WERI-Rb-1 (cell line): ENCODE measurements at regions not wholly inside any gene's neighbourhood (a gene's known extent, or its start where the extent isn't known, plus 50 kb on each side); places are given as distances from the start of the nearest gene placed in this dataset.

ENCODE experiments used
- DNase-seq: peaks from one replicate; pipeline ENCODE4 v3.0.0-alpha.2; 2020
- H3K27ac ChIP-seq: fragments of 250-450 bp; sonication (Bioruptor Pico); 2 replicates; pipeline ENCODE4 v1.5.1; 2020; ENCODE audit warnings: mild to moderate bottlenecking, moderate library complexity
- H3K27me3 ChIP-seq: fragments of 250-450 bp; sonication (Bioruptor Pico); 2 replicates; pipeline ENCODE4 v1.5.1; 2021; ENCODE audit warnings: mild to moderate bottlenecking, low read depth, moderate library complexity; ENCODE audit not compliant: insufficient read depth, severe bottlenecking
- H3K36me3 ChIP-seq: fragments of 250-450 bp; sonication (Bioruptor Pico); 2 replicates; pipeline ENCODE4 v1.5.1; 2020; ENCODE audit warnings: mild to moderate bottlenecking, moderate library complexity
- H3K4me3 ChIP-seq: 2 replicates; pipeline ENCODE4 v1.5.1; 2011; ENCODE audit warnings: low read depth, mild to moderate bottlenecking, control low read depth, low read length
- H3K9me3 ChIP-seq: fragments of 250-450 bp; sonication (Bioruptor Pico); 2 replicates; pipeline ENCODE4 v1.5.1; 2021; ENCODE audit warnings: mild to moderate bottlenecking, moderate library complexity; ENCODE audit not compliant: severe bottlenecking
- CTCF ChIP-seq: IDR thresholded peaks from 2 replicates; pipeline ENCODE4 v1.5.1; 2011; ENCODE audit warnings: low read depth, mild to moderate bottlenecking, control low read depth, inconsistent platforms, low read length

- TF ChIP-seq CTCF, result no peak
- H3K27ac ChIP-seq, result no peak overlapping the region
- no peaks in the 10 kb centered on the region for H3K36me3 ChIP-seq
- no peaks in the 10 kb centered on the region for H3K27me3 ChIP-seq
- DNase-seq, result no peak
- no peaks in the 10 kb centered on the region for H3K9me3 ChIP-seq
- no peak overlapping the region for H3K4me3 ChIP-seq
Observed at GRCh38 chr16:24674877-24675276, 54.6 kb upstream of the TNRC6A start.

GRCh38 chr16:24677388-24677787, 52.1 kb upstream of the TNRC6A start:
- no peak for DNase-seq
- TF ChIP-seq CTCF, result no peak
- Histone ChIP-seq H3K9me3 (no peaks in the 10 kb centered on the region), H3K36me3 (no peaks in the 10 kb centered on the region), H3K27ac (no peak overlapping the region), H3K4me3 (no peak overlapping the region), H3K27me3 (no peaks in the 10 kb centered on the region)
